ENCODE measurements at regions not wholly inside any gene's neighbourhood (a gene's known extent, or its start where the extent isn't known, plus 50 kb on each side); places are given as distances from the start of the nearest gene placed in this dataset.

GRCh38 chr14:101076451-101077198 lies 173.1 kb upstream of the RTL1 start:
- CTCF ChIA-PET: no interaction called here
- in situ Hi-C loops (cut with HindIII; ENCODE audit: low pct_unique_long_range_greater_than_20kb, low sequenced_read_pairs): no loop called here

GRCh38 chr14:101077481-101078074 lies 174.1 kb upstream of the RTL1 start:
- no peak for DNase-seq (ENCODE audit: low read depth, low spot score)
- intact Hi-C loops (cut with micrococcal nuclease; ENCODE audit: unreplicated experiment) (loop anchor here (10.0 kb wide), 1 partner anchor 157 kb away; no protein-coding TSS in a partner anchor), in situ Hi-C loops (cut with HindIII; ENCODE audit: low pct_unique_long_range_greater_than_20kb, low sequenced_read_pairs) (no loop called here)
- no peak for ATAC-seq
- Histone ChIP-seq H3K4me3 (ENCODE audit: low read depth in 2 of 2, low read length in 2 of 2) (no peak overlapping the region), H3K27ac (ENCODE audit: low read length) (no peak overlapping the region), H3K4me1 (ENCODE audit: control insufficient read depth, insufficient read depth, low read length) (peaks cover 17% of the 10 kb centered on the region), H3K9me3 (ENCODE audit: control insufficient read depth, insufficient read depth, low read depth, low read length) (no peaks in the 10 kb centered on the region), H3K36me3 (ENCODE audit: control insufficient read depth, insufficient read depth, low read length) (no peaks in the 10 kb centered on the region), H3K27me3 (ENCODE audit: control insufficient read depth, insufficient read depth, low read length) (no peaks in the 10 kb centered on the region)
- ChIA-PET CTCF (no interaction called here), POLR2A (no interaction called here)
- TF ChIP-seq CTCF (IDR thresholded peaks at IDR 0.05): no peak
- TF ChIP-seq SIN3A (IDR thresholded peaks at IDR 0.05; ENCODE audit: borderline replicate concordance, insufficient read depth, low read depth, low read length): no peak
- TF ChIP-seq REST (IDR thresholded peaks at IDR 0.05; ENCODE audit: insufficient read depth in 1 of 2, low read depth in 2 of 2, low read length in 1 of 2): no peak
- TF ChIP-seq POLR2AphosphoS5 (IDR thresholded peaks at IDR 0.05; ENCODE audit: low read depth, low read length): no peak
- TF ChIP-seq TCF7L2 (IDR thresholded peaks at IDR 0.05; ENCODE audit: low read depth, low read length): no peak
- BruUV-seq (replicated peaks): no TSS peak

More at GRCh38 chr14:101076451-101077198, 173.1 kb upstream of the RTL1 start:
- intact Hi-C loops (cut with micrococcal nuclease; ENCODE audit: unreplicated experiment): loop anchor here (10.0 kb wide), 1 partner anchor 158 kb away; no protein-coding TSS in a partner anchor
- Histone ChIP-seq H3K4me3 (ENCODE audit: low read depth in 2 of 2, low read length in 2 of 2) (no peak overlapping the region), H3K27me3 (ENCODE audit: control insufficient read depth, insufficient read depth, low read length) (no peaks in the 10 kb centered on the region), H3K27ac (ENCODE audit: low read length) (no peak overlapping the region), H3K9me3 (ENCODE audit: control insufficient read depth, insufficient read depth, low read depth, low read length) (no peaks in the 10 kb centered on the region), H3K4me1 (ENCODE audit: control insufficient read depth, insufficient read depth, low read length) (peaks cover 26% of the 10 kb centered on the region), H3K36me3 (ENCODE audit: control insufficient read depth, insufficient read depth, low read length) (no peaks in the 10 kb centered on the region)
- POLR2A ChIA-PET: no interaction called here
- no TSS peak for BruUV-seq (replicated peaks)
- ATAC-seq (no peak), DNase-seq (ENCODE audit: low read depth, low spot score) (no peak)
- TF ChIP-seq SIN3A (IDR thresholded peaks at IDR 0.05; ENCODE audit: borderline replicate concordance, insufficient read depth, low read depth, low read length) (no peak), POLR2AphosphoS5 (IDR thresholded peaks at IDR 0.05; ENCODE audit: low read depth, low read length) (no peak), CTCF (IDR thresholded peaks at IDR 0.05) (no peak), REST (IDR thresholded peaks at IDR 0.05; ENCODE audit: insufficient read depth in 1 of 2, low read depth in 2 of 2, low read length in 1 of 2) (no peak)

All from Panc1 (cell line).